Astrocyte (in vitro differentiated cells and primary cell): ENCODE measurements at regions not wholly inside any gene's neighbourhood (a gene's known extent, or its start where the extent isn't known, plus 50 kb on each side); places are given as distances from the start of the nearest gene placed in this dataset.

Experiments
- EZH2 ChIP-seq: IDR thresholded peaks from 2 replicates; pipeline ENCODE4 v1.6.1; 2012; ENCODE audit warnings: mild to moderate bottlenecking, low read length, inconsistent platforms; ENCODE audit not compliant: insufficient read depth
- TF ChIP-seq, protein P1 (sequence below): IDR thresholded peaks from 2 replicates; pipeline ENCODE4 v1.5.1; 2011; ENCODE audit warnings: low read depth, mild to moderate bottlenecking, inconsistent platforms, low read length, moderate library complexity; ENCODE audit not compliant: insufficient read depth

GRCh38 chr10:91046869-91047268 is 126.0 kb upstream of the ANKRD1 start:
- TF ChIP-seq, protein P1, sequence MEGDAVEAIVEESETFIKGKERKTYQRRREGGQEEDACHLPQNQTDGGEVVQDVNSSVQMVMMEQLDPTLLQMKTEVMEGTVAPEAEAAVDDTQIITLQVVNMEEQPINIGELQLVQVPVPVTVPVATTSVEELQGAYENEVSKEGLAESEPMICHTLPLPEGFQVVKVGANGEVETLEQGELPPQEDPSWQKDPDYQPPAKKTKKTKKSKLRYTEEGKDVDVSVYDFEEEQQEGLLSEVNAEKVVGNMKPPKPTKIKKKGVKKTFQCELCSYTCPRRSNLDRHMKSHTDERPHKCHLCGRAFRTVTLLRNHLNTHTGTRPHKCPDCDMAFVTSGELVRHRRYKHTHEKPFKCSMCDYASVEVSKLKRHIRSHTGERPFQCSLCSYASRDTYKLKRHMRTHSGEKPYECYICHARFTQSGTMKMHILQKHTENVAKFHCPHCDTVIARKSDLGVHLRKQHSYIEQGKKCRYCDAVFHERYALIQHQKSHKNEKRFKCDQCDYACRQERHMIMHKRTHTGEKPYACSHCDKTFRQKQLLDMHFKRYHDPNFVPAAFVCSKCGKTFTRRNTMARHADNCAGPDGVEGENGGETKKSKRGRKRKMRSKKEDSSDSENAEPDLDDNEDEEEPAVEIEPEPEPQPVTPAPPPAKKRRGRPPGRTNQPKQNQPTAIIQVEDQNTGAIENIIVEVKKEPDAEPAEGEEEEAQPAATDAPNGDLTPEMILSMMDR: no peak
- TF ChIP-seq EZH2: no peak
